GM10248 (cell line): ENCODE measurements at regions not wholly inside any gene's neighbourhood (a gene's known extent, or its start where the extent isn't known, plus 50 kb on each side); places are given as distances from the start of the nearest gene placed in this dataset.

ENCODE experiments used
- CTCF ChIA-PET: fragments of 300-600 bp; sonication (Branson Sonifier 250); formaldehyde crosslinking; extraction: SDS; loops from one replicate; lab custom pipeline; 2021; ENCODE audit warnings: antibody characterized with exemption; lab: Yijun Ruan, JAX
- POLR2A ChIA-PET: fragments of 350-650 bp; sonication (Branson Sonifier 250); formaldehyde crosslinking; extraction: SDS; loops from one replicate; lab custom pipeline; 2020; ENCODE audit warnings: antibody characterized with exemption; lab: Yijun Ruan, JAX
- DNase-seq: peaks from one replicate; pipeline ENCODE4 v3.0.0; 2012; ENCODE audit errors: extremely low spot score
- TF ChIP-seq, protein P1 (sequence below): IDR thresholded peaks from 2 replicates; pipeline ENCODE4 v1.5.1; 2012; ENCODE audit warnings: mild to moderate bottlenecking, low read depth; ENCODE audit errors: extremely low read depth, missing control alignments, control extremely low read depth

DNA sequence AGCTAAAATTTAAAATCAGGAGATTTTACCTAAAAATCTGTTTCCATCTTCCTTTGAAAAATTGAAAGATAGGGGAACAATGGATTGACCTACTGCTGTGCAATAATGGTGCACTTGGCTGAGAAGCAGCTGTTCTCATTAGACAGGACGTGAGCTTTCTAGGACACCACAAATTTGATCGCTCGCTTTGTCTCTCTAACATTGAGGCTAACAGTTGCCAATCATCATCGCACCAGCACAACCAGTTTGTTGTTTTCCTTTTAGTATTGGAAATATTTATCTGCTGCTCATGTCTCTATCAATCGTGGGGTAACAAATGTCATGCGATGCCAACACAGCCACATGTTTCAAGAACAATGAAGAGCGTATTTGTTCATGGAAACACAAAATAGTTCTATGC is 228.8 kb upstream of the P2RY1 start:
- POLR2A ChIA-PET, result no interaction called here
- CTCF ChIA-PET, result no interaction called here
- TF ChIP-seq, protein P1, sequence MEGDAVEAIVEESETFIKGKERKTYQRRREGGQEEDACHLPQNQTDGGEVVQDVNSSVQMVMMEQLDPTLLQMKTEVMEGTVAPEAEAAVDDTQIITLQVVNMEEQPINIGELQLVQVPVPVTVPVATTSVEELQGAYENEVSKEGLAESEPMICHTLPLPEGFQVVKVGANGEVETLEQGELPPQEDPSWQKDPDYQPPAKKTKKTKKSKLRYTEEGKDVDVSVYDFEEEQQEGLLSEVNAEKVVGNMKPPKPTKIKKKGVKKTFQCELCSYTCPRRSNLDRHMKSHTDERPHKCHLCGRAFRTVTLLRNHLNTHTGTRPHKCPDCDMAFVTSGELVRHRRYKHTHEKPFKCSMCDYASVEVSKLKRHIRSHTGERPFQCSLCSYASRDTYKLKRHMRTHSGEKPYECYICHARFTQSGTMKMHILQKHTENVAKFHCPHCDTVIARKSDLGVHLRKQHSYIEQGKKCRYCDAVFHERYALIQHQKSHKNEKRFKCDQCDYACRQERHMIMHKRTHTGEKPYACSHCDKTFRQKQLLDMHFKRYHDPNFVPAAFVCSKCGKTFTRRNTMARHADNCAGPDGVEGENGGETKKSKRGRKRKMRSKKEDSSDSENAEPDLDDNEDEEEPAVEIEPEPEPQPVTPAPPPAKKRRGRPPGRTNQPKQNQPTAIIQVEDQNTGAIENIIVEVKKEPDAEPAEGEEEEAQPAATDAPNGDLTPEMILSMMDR, result no peak
- DNase-seq, result no peak

DNA sequence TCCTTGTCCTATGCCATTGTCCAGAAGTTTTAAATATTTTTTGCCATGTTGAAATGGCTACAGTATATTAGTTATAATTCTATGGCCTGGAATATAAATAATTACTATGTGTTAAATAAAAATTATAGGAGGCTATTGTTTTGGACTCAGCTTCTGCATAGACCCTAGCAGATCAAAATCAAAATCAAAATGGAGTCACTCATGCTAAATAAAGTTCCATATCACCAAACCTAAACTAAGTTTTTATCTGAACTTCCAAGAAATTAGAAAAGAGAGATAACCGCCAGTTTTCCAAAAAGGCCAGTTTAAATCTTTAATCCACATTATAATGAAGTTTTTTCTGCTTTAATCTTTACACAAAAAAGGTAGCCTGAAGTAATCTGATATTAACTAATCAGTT is 227.8 kb upstream of the P2RY1 start:
- TF ChIP-seq, protein P1, result no peak
- no peak for DNase-seq
- POLR2A ChIA-PET, result no interaction called here
- CTCF ChIA-PET, result no interaction called here

- TF ChIP-seq, protein P1, result no peak
- no peak for DNase-seq
- POLR2A ChIA-PET, result no interaction called here
- CTCF ChIA-PET, result interaction anchor here (2.2 to 2.3 kb wide), 2 partner anchors 10 to 19 kb away, joined by 6 to 7 read pairs; no protein-coding TSS in a partner anchor
These were observed 226.0 kb upstream of the P2RY1 start for GRCh38 chr3:152608696-152609594.

GRCh38 chr3:152609891-152610290 is 225.0 kb upstream of the P2RY1 start:
- no peak for DNase-seq
- ChIA-PET CTCF (interaction anchor here (2.2 to 2.3 kb wide), 2 partner anchors 11 to 18 kb away, joined by 6 to 7 read pairs; no protein-coding TSS in a partner anchor), POLR2A (no interaction called here)
- TF ChIP-seq, protein P1, result no peak

DNA sequence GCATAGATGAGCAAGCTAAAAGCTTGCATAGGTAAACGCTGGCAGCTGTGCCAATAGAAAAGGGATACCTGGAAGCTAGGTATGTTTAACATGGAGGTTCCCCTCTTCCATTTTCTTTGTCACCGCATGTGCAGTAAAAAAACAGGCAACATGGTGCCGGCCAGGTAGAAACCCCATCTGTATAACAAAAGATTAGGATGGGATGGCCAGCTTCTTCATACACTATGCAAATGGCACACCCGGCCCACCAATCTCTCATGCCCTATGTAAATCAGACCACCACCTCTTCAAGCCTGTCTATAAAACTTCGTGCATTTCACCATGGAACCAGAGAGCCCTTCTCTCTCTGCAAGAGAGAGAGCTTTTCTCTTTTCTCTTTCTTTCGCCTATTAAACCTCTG is 224.3 kb upstream of the P2RY1 start:
- POLR2A ChIA-PET, result no interaction called here
- CTCF ChIA-PET, result interaction anchor here (2.2 to 2.3 kb wide), 2 partner anchors 12 to 17 kb away, joined by 6 to 7 read pairs; no protein-coding TSS in a partner anchor
- TF ChIP-seq, protein P1, result no peak
- DNase-seq, result no peak

- POLR2A ChIA-PET, result no interaction called here
- TF ChIP-seq, protein P1, result no peak
- DNase-seq, result no peak
- CTCF ChIA-PET, result no interaction called here
These were observed 223.0 kb upstream of the P2RY1 start for GRCh38 chr3:152611905-152612304.
